H9 (cell line): ENCODE measurements at regions not wholly inside any gene's neighbourhood (a gene's known extent, or its start where the extent isn't known, plus 50 kb on each side); places are given as distances from the start of the nearest gene placed in this dataset.
"Not testable (repeated sequence)": the region's sequence is repeated elsewhere in the genome, so short reads cannot be mapped to it uniquely, and the experiment has no call there.

ENCODE experiments used
- DNase-seq: peaks from one replicate; pipeline ENCODE4 v3.0.0-alpha.2; 2017
- H2AFZ ChIP-seq: one replicate; pipeline ENCODE4 v1.6.1; 2013; ENCODE audit warnings: mild to moderate bottlenecking, low read length, control low read depth, moderate library complexity
- H2AK5ac ChIP-seq: 2 replicates; pipeline ENCODE4 v1.6.1; 2013; ENCODE audit warnings: low read length, control low read depth, mixed read lengths; ENCODE audit not compliant: insufficient read length
- H2BK120ac ChIP-seq: one replicate; pipeline ENCODE4 v1.6.1; 2013; ENCODE audit warnings: low read depth, mild to moderate bottlenecking, low read length, control low read depth, inconsistent platforms; ENCODE audit not compliant: poor library complexity, severe bottlenecking
- H2BK12ac ChIP-seq: 2 replicates; pipeline ENCODE4 v1.6.1; 2013; ENCODE audit warnings: low read length, control low read depth, mixed read lengths, low read depth; ENCODE audit not compliant: insufficient read length
- H2BK15ac ChIP-seq: 2 replicates; pipeline ENCODE4 v1.6.1; 2013; ENCODE audit warnings: low read depth, low read length, control low read depth
- H2BK20ac ChIP-seq: one replicate; pipeline ENCODE4 v1.6.1; 2013; ENCODE audit warnings: low read depth, mild to moderate bottlenecking, low read length, control low read depth, inconsistent platforms; ENCODE audit not compliant: poor library complexity, severe bottlenecking
- H2BK5ac ChIP-seq: 2 replicates; pipeline ENCODE4 v1.6.1; 2013; ENCODE audit warnings: low read length, control low read depth, mixed read lengths; ENCODE audit not compliant: insufficient read length
- H3K14ac ChIP-seq: 2 replicates; pipeline ENCODE4 v1.6.1; 2013; ENCODE audit warnings: low read length, control low read depth; ENCODE audit not compliant: insufficient read depth
- H3K18ac ChIP-seq: 2 replicates; pipeline ENCODE4 v1.6.1; 2013; ENCODE audit warnings: low read depth, mild to moderate bottlenecking, mixed read lengths, low read length, control low read depth; ENCODE audit not compliant: insufficient read length
- H3K23ac ChIP-seq: 2 replicates; pipeline ENCODE4 v1.6.1; 2013; ENCODE audit warnings: low read length, control low read depth, mixed read lengths, low read depth; ENCODE audit not compliant: insufficient read length
- H3K23me2 ChIP-seq: 2 replicates; pipeline ENCODE4 v1.6.1; 2013; ENCODE audit warnings: low read depth, mild to moderate bottlenecking, mixed read lengths, low read length, control low read depth; ENCODE audit not compliant: insufficient read length, poor library complexity, severe bottlenecking
- H3K27ac ChIP-seq: 2 replicates; pipeline ENCODE4 v1.5.1; 2013; ENCODE audit warnings: low read length, control low read depth, mixed read lengths, low read depth; ENCODE audit not compliant: insufficient read length
- H3K27me3 ChIP-seq: 2 replicates; pipeline ENCODE4 v1.6.1; 2013; ENCODE audit warnings: low read length, control low read depth, inconsistent platforms; ENCODE audit not compliant: insufficient read depth
- H3K4ac ChIP-seq: 2 replicates; pipeline ENCODE4 v1.6.1; 2013; ENCODE audit warnings: low read depth, mild to moderate bottlenecking, control low read depth, inconsistent platforms, low read length, moderate library complexity
- H3K4me1 ChIP-seq: 2 replicates; pipeline ENCODE4 v1.6.1; 2013; ENCODE audit warnings: low read length, control low read depth, inconsistent platforms; ENCODE audit not compliant: insufficient read depth
- H3K4me2 ChIP-seq: 2 replicates; pipeline ENCODE4 v1.6.1; 2013; ENCODE audit warnings: low read length, control low read depth, mixed read lengths; ENCODE audit not compliant: insufficient read length, insufficient read depth
- H3K56ac ChIP-seq: 2 replicates; pipeline ENCODE4 v1.6.1; 2013; ENCODE audit warnings: low read depth, mild to moderate bottlenecking, mixed read lengths, low read length, control low read depth; ENCODE audit not compliant: insufficient read length
- H3K79me1 ChIP-seq: 2 replicates; pipeline ENCODE4 v1.6.1; 2013; ENCODE audit warnings: low read depth, mild to moderate bottlenecking, moderate library complexity, low read length, control low read depth, inconsistent platforms; ENCODE audit not compliant: insufficient read depth, poor library complexity, severe bottlenecking
- H3K79me2 ChIP-seq: 2 replicates; pipeline ENCODE4 v1.6.1; 2013; ENCODE audit warnings: low read length, control low read depth, inconsistent platforms; ENCODE audit not compliant: insufficient read depth
- H3K9ac ChIP-seq: 2 replicates; pipeline ENCODE4 v1.6.1; 2013; ENCODE audit warnings: low read length, control low read depth, mixed read lengths; ENCODE audit not compliant: insufficient read length; ENCODE audit errors: extremely low read depth
- H3K9me3 ChIP-seq: one replicate; pipeline ENCODE4 v1.6.1; 2013; ENCODE audit warnings: low read depth, low read length, inconsistent platforms; ENCODE audit not compliant: control insufficient read depth
- H3T11ph ChIP-seq: one replicate; pipeline ENCODE4 v1.6.1; 2013; ENCODE audit warnings: mild to moderate bottlenecking, low read length, control low read depth, inconsistent platforms
- H4K20me1 ChIP-seq: one replicate; pipeline ENCODE4 v1.6.1; 2013; ENCODE audit not compliant: control insufficient read depth, insufficient read length, insufficient read depth
- H4K5ac ChIP-seq: 2 replicates; pipeline ENCODE4 v1.6.1; 2013; ENCODE audit warnings: low read depth, mild to moderate bottlenecking, mixed read lengths, low read length, control low read depth; ENCODE audit not compliant: insufficient read length
- H4K8ac ChIP-seq: replicated peaks from 2 replicates; pipeline ENCODE4 v1.6.1; 2013; ENCODE audit warnings: low read length, control low read depth, mixed read lengths, low read depth; ENCODE audit not compliant: insufficient read length
- H4K91ac ChIP-seq: 2 replicates; pipeline ENCODE4 v1.6.1; 2013; ENCODE audit warnings: low read depth, mild to moderate bottlenecking, moderate library complexity, mixed read lengths, low read length, control low read depth; ENCODE audit not compliant: insufficient read length
- H3K27ac Mint-ChIP-seq, 3 experiments: 2 replicates in 2 of 3; 3 replicates in 1 of 3; pipeline ENCODE4 v1.8.0; 2020 to 2021; ENCODE audit warnings: mixed read lengths in 3 of 3, mild to moderate bottlenecking in 1 of 3, moderate library complexity in 1 of 3
- H3K27me3 Mint-ChIP-seq: 2 replicates; pipeline ENCODE4 v1.8.0; 2021; ENCODE audit warnings: low read depth, mild to moderate bottlenecking, moderate library complexity, mixed read lengths
- H3K36me3 Mint-ChIP-seq, 3 experiments: 2 replicates in 2 of 3; 3 replicates in 1 of 3; pipeline ENCODE4 v1.8.0; 2020 to 2021; ENCODE audit warnings: low read depth in 3 of 3, mixed read lengths in 3 of 3; ENCODE audit not compliant: insufficient read depth in 1 of 3
- H3K4me1 Mint-ChIP-seq, 2 experiments: 2 replicates each; pipeline ENCODE4 v1.8.0; 2020; ENCODE audit warnings: mixed read lengths in 2 of 2
- H3K4me3 Mint-ChIP-seq, 2 experiments: 2 replicates in 1 of 2; 3 replicates in 1 of 2; pipeline ENCODE4 v1.8.0; 2020 to 2021; ENCODE audit warnings: mild to moderate bottlenecking in 2 of 2, mixed read lengths in 2 of 2, moderate library complexity in 1 of 2
- H3K9me3 Mint-ChIP-seq, 2 experiments: 2 replicates in 1 of 2; 3 replicates in 1 of 2; pipeline ENCODE4 v1.8.0; 2020; ENCODE audit warnings: mild to moderate bottlenecking in 2 of 2, mixed read lengths in 2 of 2, moderate library complexity in 1 of 2
- WGBS: extraction: QIAGEN DNeasy Blood & Tissue Kit; methylation state at CpG from one replicate; pipeline ENCODE4 v1.1.7; 2013; ENCODE audit warnings: missing lambda C conversion rate, low lambda C conversion rate, mixed read lengths; ENCODE audit not compliant: insufficient read length; ENCODE audit errors: extremely low coverage; 5-methylcytosine and 5-hydroxymethylcytosine counted together

DNA sequence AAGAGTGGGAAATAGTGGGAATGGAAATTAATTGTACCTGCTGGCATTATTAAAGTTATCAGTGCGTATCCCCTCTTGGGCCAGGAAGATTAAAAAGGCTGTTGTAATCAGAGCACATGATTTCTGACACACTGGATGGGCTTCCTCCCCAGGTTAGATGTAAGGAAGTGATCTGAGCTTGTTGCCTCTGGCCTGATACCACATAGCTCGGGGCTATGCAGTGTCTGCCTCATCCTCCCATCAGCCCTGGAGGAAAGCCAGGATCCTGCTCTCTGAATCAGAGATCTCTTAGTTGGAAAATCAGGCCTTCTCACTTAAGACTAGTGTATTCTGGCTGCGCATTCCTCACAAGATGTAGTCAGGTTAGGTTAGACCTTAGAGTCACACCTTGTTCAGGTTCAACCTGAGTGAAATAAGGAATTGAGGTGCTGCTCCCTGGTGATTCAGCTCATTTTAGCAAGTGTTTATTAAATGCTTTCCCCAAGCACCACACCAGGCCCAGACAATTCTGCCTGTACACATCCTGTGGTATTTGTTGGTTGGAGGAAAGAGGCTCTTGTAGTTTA lies 108.2 kb upstream of the IKBKE start:
- H4K20me1 ChIP-seq, H3K36me3 Mint-ChIP-seq, H2BK5ac ChIP-seq, H3K27ac Mint-ChIP-seq, H3K23ac ChIP-seq, H3K9me3 ChIP-seq, H3K79me2 ChIP-seq, H3K9me3 Mint-ChIP-seq, DNase-seq, H4K91ac ChIP-seq, H2BK120ac ChIP-seq, H3K4me3 Mint-ChIP-seq, H4K5ac ChIP-seq, H3K27me3 Mint-ChIP-seq, H3K18ac ChIP-seq, H3T11ph ChIP-seq, H2BK20ac ChIP-seq, H3K27ac ChIP-seq, H3K4me2 ChIP-seq, H2BK12ac ChIP-seq, H3K4me1 Mint-ChIP-seq, H2AFZ ChIP-seq, H4K8ac ChIP-seq, H3K79me1 ChIP-seq, H3K9ac ChIP-seq, H2AK5ac ChIP-seq, H3K23me2 ChIP-seq, H3K4me1 ChIP-seq, H3K27me3 ChIP-seq, H3K56ac ChIP-seq, H2BK15ac ChIP-seq, H3K4ac ChIP-seq, H3K14ac ChIP-seq: not testable (repeated sequence)
- no CpG with 5 or more reads among the region's 3 CpGs for WGBS

GRCh38 chr1:206362994-206363393 lies 107.3 kb upstream of the IKBKE start:
- not testable (repeated sequence) for H2AFZ ChIP-seq, H3K9ac ChIP-seq, H2BK120ac ChIP-seq, H4K8ac ChIP-seq, H3K56ac ChIP-seq, H3K79me2 ChIP-seq, H2BK12ac ChIP-seq, H4K20me1 ChIP-seq, H3K9me3 ChIP-seq, H3K79me1 ChIP-seq, H3K9me3 Mint-ChIP-seq, H3K36me3 Mint-ChIP-seq, H4K91ac ChIP-seq, H3K27me3 Mint-ChIP-seq, H2BK15ac ChIP-seq, H3K14ac ChIP-seq, H3K18ac ChIP-seq, H3K23me2 ChIP-seq, H3K4me1 ChIP-seq, H3K4me3 Mint-ChIP-seq, H3K27me3 ChIP-seq, H3K4ac ChIP-seq, H3K4me1 Mint-ChIP-seq, H2BK20ac ChIP-seq, H2AK5ac ChIP-seq, H3T11ph ChIP-seq, H4K5ac ChIP-seq, DNase-seq, H2BK5ac ChIP-seq, H3K27ac ChIP-seq, H3K27ac Mint-ChIP-seq, H3K4me2 ChIP-seq, H3K23ac ChIP-seq
- WGBS: no CpG with 5 or more reads among the region's 3 CpGs
